Neural crest cell (in vitro differentiated cells): ENCODE measurements at regions not wholly inside any gene's neighbourhood (a gene's known extent, or its start where the extent isn't known, plus 50 kb on each side); places are given as distances from the start of the nearest gene placed in this dataset.

ENCODE experiments used
- DNase-seq: peaks from one replicate; pipeline ENCODE4 v3.0.0; 2021; ENCODE audit warnings: low read depth, mixed read lengths, low spot score
- H3K27ac Mint-ChIP-seq: one replicate; pipeline ENCODE4 v1.8.0; 2021; ENCODE audit warnings: mild to moderate bottlenecking, mixed read lengths; ENCODE audit not compliant: unreplicated experiment
- H3K27me3 Mint-ChIP-seq: 2 replicates; pipeline ENCODE4 v1.8.0; 2021; ENCODE audit warnings: low read depth, mild to moderate bottlenecking, mixed read lengths
- H3K36me3 Mint-ChIP-seq: 2 replicates; pipeline ENCODE4 v1.8.0; 2021; ENCODE audit warnings: low read depth, mild to moderate bottlenecking, mixed read lengths
- H3K4me1 Mint-ChIP-seq: 2 replicates; pipeline ENCODE4 v1.8.0; 2021; ENCODE audit warnings: mixed read lengths
- H3K4me3 Mint-ChIP-seq: one replicate; pipeline ENCODE4 v1.8.0; 2021; ENCODE audit warnings: mild to moderate bottlenecking, mixed read lengths
- H3K9me3 Mint-ChIP-seq: 2 replicates; pipeline ENCODE4 v1.8.0; 2021; ENCODE audit warnings: mixed read lengths
- TF ChIP-seq, protein P1 (sequence below): fragments of 200-600 bp; sonication (generic); conservative IDR thresholded peaks from 2 replicates; pipeline ENCODE4 v1.5.0; 2021; ENCODE audit warnings: antibody characterized with exemption, mild to moderate bottlenecking

DNA sequence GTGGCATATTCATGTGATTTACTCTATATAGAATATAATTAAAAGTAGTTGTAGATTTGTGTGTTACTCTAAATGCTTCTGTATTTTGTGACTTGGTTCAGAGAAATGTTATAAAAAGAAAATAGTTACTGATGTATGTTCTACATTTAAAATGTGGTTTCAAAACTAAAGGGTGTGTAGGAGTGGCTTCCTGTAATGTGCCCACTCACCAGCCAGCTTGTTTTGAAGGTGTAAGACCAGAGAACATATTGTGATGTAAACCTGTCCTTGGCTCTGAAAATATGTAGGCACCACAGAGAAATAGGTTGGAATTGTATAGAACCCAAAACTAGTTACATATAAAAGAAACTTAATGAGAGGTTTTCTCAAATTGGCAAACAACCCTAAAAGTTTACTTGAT is 51.2 kb upstream of the ARRDC3 start:
- no peaks in the 10 kb centered on the region for H3K27me3 Mint-ChIP-seq
- H3K36me3 Mint-ChIP-seq, result no peaks in the 10 kb centered on the region
- TF ChIP-seq, protein P1, sequence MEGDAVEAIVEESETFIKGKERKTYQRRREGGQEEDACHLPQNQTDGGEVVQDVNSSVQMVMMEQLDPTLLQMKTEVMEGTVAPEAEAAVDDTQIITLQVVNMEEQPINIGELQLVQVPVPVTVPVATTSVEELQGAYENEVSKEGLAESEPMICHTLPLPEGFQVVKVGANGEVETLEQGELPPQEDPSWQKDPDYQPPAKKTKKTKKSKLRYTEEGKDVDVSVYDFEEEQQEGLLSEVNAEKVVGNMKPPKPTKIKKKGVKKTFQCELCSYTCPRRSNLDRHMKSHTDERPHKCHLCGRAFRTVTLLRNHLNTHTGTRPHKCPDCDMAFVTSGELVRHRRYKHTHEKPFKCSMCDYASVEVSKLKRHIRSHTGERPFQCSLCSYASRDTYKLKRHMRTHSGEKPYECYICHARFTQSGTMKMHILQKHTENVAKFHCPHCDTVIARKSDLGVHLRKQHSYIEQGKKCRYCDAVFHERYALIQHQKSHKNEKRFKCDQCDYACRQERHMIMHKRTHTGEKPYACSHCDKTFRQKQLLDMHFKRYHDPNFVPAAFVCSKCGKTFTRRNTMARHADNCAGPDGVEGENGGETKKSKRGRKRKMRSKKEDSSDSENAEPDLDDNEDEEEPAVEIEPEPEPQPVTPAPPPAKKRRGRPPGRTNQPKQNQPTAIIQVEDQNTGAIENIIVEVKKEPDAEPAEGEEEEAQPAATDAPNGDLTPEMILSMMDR, result no peak
- H3K4me1 Mint-ChIP-seq, result no peaks in the 10 kb centered on the region
- H3K9me3 Mint-ChIP-seq, result no peaks in the 10 kb centered on the region
- no peak overlapping the region for H3K27ac Mint-ChIP-seq
- H3K4me3 Mint-ChIP-seq, result no peak overlapping the region
- DNase-seq, result no peak

DNA sequence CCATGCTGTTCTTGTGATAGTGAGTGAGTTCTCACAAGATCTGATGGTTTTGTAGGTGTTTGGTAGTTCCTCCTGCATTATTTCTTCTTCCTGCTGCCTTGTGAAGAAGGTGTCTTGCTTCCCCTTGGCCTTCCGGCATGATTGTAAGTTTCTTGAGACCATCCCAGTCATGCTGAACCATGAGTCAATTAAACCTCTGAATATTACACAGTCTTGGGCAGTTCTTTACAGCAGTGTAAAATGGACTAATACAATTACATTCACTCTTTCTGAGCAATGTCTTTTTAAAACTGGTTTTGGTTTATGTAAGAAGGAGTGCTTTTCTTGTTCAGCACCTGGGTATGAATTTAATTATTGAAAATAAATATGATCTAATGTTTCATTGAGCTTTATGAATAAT is 50.7 kb upstream of the ARRDC3 start:
- Mint-ChIP-seq H3K36me3 (no peaks in the 10 kb centered on the region), H3K27ac (no peak overlapping the region), H3K27me3 (no peaks in the 10 kb centered on the region), H3K4me3 (no peak overlapping the region), H3K4me1 (no peaks in the 10 kb centered on the region), H3K9me3 (no peaks in the 10 kb centered on the region)
- no peak for DNase-seq
- TF ChIP-seq, protein P1, result no peak
